ENCODE measurements at regions not wholly inside any gene's neighbourhood (a gene's known extent, or its start where the extent isn't known, plus 50 kb on each side); places are given as distances from the start of the nearest gene placed in this dataset.
A peak's percentile ranks its signal among the peaks of the same experiment; 100 is the strongest.
"Not testable (repeated sequence)": the region's sequence is repeated elsewhere in the genome, so short reads cannot be mapped to it uniquely, and the experiment has no call there.

DNA sequence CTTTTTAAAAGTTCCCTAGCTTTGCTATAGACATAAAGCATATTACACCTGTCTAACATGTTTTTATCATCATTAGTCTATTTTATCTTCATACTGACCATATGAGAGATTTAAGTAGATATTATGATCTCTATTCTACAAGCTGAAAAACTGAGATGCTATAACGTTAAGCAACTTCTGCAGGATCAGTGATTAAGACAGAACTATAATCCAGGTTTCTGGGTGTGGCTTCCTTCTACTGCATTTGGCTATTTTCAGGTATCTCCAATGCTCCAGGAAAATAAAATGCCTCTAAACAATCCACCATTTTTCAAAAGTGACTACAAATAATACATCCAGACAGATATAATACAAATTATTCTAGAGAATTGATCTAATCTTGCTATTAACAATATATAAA lies 53.4 kb downstream of the RGS2 start:
- DNase-seq, result no peak

DNA sequence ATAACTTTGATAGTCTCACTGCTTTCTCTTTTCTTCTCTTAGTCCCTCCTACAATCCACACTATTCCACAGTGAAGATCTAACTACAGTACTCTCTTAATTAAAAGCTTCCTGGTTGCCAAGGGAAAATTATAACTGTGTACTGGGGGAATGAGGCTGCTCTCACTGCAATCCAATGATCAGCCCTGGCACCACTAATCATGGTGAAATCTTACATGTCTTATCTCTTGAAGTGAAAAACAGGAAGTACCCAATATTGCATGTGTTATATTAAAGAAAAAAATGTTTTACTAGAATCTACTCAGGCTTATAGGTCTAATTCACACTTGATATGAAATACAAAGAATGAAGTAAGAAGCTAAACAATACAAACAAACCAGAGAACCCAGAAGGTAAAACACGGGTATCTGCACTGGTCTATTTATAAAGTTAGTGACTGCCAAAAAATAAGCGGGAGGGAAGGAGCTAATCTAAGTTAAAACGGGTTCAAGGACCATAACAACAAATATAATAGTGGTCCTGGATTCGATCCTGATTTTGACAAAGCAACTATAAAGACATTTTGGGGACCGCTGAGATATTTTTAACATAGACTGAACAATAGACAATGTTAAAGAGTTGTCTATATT lies 57.5 kb downstream of the RGS2 start:
- DNase-seq, result peak; percentile 71

DNA sequence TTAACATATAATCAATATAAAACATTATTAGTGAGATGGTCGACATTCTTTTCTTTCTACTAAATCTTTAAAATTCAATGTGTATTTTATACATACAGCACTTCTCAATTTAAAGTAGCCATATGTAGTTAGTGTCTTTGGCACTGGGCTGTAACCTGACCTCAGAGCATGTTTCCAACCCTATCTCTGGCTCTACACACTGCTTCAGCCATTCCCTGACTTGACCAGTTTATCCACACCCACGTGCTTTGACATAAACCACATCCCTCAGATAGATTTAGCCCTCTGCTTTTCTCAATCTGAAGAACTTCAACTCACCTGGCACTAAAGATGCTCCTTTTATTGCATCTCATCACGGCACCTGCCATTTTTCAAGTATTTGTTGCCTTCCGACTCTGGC lies 58.3 kb downstream of the RGS2 start:
- no peak for DNase-seq

DNA sequence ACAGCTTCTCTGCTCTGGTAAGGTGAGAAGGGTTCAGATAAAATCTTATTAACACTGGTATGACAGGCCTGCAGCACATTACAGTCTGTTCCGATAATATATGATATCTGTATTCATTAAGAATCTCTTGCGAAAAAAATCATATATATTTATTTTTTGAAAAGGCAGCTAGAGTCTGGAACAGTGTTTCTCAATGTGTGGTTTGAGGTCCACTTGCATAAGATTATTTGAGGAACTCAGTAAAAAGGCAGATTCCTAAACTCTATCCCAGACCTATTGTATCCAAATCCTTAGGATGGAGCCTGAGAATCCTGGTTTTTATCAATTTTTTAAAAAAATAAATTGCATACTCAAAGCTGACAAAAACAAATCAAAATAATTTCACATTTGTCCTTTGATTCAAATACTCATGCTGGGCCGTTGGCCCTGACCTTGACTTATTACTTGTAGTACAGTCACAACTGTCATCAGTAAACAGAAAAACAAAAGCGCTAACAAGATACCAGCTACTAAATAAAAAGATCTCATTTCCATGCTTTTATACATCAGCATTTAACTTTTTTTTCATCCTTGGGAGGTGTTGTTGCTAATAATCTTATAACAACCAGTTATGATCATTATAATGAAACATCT lies 60.6 kb downstream of the RGS2 start:
- DNase-seq, result peak; percentile 52

DNA sequence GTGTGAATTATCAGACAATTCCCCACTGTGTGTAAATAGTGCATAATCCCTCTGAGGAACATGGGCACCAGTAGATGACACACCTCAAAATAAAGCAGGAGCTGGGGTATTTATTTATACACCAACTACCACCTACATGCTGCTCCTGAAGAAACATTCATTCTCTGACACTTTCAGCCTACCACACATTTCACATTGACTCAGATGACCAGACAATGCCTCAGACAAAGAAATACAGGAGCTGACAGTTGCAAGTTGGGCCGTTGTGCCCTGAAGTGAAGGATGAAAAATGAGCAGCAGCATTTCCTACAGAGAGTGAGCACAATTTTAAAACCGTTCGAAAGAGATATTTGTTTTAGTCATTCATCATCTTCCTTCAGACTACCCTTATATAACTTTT lies 63.2 kb downstream of the RGS2 start:
- no peak for DNase-seq

DNA sequence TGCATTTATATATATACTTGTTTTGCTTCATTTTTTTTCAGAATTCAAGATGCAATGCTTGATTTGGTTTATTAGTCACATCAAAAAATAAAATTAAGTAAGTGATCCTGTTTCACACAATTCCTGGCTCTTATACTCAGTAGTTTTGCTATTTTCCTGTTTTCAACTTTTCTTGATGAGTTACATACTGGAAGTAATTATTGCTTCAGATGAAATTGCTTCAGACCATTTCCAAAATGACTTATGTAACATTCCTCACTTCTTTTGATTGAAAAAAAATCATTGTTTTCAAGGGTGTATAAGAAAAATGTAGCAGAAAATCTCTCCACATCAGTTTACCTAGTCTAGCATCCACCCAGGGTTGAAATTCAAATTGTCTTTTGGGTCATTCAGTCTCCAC lies 65.0 kb downstream of the RGS2 start:
- DNase-seq, result no peak

DNA sequence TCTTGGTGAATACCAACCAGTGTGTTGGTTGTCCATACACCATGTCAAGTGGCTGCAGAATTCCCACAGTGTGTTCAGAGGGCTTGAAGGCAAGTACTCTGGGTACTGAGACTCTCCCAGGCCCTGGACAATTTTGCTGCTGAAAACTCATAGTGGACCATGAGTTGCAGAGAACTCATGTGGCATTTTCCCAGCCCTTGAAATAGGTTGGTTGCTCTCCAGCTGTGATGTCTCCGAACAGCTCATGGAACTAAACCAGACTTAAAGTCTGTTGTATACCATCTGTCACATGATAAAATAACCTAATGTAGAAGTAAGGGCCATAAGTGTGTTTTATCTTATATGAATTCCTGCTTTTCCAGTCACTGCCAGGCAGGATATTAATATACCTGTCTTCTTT lies 67.8 kb downstream of the RGS2 start:
- DNase-seq, result no peak

DNA sequence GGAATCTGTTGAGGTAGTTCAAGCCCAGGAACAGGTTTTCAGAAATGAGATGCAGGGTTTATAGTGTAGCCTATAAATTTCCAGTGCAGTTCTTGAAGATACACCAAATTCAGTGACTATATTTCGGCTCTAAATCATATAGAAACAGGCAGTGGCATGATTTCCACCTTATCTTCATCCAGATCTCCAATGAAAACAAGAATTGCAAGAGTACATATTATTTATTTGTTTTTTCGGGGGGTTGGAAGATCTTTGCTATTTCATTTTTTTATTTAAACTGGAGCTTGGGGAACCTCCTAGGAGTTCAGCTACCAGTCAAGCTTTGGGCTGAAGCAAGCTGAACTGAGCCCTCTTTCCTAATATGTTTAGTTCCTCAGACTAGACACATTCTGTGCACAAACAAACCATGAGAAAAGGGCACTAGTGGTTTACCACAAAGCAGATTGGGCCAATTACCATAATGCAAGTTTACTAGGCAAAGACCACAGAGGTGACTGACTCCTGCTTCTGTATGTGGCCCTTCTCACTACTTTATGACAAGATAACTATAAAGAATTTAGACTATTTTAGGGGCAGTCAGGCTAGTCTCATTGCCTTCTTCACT lies 68.5 kb downstream of the RGS2 start:
- DNase-seq, result peak; percentile 66

DNA sequence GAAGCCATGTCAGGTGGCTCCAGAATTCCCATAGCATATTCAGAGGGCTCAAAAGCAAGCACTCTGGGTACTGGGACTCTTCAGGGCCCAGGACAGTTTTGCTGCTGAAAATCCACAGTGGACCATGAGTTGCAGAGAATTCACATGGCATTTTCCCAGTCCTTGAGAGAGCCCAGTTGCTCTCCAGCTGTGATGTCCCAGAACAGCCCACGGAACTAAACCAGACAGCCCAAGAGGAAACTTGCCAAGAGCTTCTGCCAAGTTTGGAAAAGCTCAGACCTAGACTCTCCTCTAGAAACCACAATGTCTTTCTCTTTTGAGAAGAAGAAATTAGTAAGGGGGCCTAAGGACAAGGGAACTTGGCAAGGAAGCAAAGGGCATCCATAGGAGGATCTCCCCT lies 69.4 kb downstream of the RGS2 start:
- DNase-seq, result no peak

DNA sequence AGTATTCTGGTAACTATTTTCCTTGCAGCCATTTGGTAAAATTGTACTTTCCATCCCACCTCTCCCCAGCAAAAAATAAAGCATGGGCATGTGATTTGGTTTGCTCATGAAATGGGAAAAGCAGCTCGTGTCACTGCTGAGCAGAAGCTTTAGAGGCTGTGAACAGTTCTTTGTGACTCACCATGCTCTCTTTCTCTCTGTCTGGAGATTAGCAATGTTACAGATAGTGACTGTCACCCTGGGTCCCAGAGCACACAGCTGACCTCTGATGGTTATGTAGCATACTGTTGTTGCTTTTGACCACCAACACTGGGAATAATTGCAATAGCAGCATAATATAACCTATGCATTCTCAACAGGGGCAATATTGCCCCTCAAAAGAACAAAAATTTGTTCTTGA lies 70.6 kb downstream of the RGS2 start:
- DNase-seq, result peak; percentile 31

DNA sequence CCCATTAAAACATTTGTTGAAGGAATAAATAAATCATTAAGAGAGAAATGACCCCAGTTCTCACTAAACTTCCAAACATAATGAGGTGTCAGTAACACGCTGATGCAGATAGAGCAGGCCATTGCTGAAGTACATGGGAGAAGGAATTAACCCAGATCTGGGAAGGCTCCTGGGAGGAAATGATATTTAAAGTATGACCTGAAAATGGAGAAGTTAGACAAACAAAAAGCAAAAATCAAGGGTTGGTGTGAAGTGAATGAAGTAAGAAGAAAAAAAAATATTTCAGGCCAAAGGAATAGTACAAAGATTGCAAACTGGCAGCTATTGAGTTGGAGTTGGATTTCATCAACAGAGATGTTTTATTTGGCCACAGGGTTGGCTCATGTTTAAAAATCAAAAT lies 71.4 kb downstream of the RGS2 start:
- DNase-seq, result no peak

DNA sequence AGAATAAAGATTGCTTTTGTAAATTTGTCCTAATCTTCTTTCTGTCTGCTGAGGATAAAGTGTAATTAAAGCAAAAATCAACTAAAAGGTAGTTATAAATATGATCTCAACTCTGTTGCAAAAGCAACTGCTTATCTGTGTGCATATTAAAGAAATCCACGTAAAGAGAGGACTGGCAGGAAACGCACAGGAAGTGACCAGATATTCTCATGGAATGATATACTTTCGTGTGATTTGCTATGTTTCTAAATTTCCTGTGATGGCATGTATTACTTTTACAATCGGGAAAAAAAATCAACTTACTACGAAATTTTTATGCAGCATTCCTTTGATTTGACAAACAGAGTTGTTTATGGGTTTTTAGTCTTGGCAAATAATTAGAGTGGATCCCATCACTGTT lies 75.4 kb downstream of the RGS2 start:
- no peak for DNase-seq

DNA sequence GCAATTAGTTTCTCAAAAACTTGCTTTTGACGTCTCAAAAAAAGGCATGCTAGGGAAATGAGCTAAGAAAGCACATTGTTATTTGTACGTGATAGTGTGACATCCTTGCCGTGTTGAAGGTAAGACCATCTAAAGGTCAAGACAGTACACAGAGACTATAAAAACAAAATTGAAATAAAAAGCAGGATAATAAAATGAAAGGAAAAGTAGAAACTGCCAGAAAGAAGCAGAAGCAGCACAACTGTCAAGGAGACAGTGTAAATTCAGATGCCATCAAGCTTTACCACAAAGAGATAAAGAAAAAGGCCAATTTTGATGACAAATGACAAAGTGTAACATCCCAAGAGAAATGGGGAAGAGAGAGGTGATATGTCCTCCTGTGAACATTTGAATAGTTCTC lies 76.5 kb downstream of the RGS2 start:
- DNase-seq, result not testable (repeated sequence)

DNA sequence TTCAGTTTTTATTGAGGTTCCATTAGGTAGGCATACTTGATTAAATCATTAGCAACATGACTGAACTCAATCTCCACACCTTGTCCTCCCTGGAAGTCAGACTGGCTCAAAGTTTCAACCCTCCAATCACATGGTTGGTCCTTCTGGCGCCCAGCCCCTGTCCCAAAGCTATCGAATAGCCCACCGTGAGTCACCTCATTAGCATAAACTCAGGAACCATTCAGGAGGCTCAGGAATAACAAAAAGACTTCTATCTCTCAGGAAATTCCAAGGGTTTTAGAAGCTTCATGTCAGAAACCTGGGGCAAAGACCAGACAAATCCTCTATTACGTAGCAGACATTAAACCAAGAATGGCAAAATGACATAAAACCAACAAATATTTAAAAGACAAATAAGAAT lies 78.6 kb downstream of the RGS2 start:
- DNase-seq, result no peak

DNA sequence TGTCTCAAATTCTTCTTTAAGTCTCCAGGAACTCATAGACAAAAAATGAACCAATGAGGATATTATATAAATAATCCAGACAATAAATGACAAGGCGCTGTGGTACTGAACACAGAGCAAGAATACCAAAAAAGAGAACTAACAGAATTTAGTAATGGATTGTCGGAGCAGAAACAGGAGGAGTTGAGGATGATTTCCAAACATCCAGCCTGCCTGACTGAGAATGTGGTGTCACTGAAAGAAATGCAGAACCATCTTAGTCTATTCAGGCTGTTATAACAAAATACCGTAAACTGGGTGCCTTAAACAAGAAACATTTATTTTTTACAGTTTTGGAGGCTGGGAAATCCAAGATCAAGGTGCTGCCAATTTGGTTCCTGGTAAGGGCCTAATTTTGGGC lies 79.7 kb downstream of the RGS2 start:
- no peak for DNase-seq

DNA sequence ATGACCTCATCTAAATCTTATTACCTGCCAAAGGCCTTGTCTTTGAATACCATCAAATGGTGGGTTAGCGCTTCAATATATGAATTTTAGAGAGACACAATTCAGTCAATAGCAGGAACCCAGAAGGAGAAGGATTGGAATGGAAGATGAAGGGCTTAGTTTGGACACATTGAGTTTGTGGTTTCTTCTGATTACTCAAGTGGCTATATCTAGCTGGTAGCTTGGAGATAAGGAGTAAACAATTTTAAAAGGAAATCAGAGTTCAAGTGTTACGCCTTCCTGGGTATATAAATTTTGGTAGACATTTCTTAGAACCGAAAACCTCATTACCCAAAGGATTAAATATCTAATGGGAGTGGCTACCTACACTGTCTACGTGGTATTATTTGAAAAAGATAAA lies 80.2 kb downstream of the RGS2 start:
- DNase-seq, result peak; percentile 54

DNA sequence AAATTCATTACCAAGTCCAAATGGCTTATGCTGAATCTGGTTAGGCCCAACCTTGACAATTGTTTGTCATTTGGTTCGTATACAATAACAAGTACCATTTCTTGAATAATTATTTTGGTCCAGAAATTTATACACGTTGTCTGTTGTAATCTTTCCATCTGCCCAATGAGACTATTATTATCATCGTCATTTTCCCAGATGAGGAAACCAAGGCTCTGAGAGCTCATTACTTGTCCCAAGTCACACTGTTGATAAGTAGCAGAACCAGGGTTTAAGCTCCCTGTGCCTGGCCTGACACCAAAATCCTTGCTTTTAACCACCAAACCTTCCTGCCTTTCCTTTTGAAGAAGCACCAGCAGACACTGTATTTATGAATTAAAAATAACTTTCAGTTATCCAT lies 81.3 kb downstream of the RGS2 start:
- DNase-seq, result no peak

DNA sequence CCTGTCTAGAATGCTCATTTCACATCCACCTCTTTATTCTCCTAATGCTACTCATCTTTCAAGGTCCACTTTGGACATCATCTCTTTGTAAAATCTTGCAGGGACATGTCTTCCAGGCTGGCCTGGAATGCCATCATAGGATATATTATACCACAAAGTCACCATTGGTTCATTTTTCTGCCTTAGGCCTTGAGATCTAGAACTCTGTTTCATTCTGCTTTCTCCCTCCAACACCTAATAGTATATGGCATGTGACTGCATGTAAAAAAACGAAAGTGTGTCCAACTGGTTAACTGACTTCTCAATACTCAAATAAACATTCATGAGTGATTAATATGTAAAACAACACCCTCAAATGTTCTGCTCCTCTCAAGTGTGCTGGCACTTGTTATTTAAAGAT lies 84.1 kb downstream of the RGS2 start:
- no peak for DNase-seq

DNA sequence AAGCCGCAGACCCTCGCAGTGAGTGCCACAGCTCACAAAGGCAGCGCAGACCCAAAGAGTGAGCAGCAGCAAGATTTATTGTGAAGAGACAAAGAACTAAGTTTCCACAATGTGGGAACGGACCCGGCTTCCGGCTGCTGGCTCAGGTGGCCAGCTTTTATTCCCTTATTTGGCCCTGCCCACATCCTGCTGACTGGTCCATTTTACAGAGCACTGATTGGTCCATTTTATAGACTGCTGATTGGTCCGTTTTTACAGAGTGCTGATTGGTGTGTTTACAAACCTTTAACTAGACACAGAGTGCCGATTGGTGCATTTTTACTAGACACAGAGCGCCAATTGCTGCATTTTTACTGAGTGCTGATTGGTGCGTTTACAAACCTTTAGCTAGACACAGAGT lies 86.6 kb downstream of the RGS2 start:
- DNase-seq, result not testable (repeated sequence)

DNA sequence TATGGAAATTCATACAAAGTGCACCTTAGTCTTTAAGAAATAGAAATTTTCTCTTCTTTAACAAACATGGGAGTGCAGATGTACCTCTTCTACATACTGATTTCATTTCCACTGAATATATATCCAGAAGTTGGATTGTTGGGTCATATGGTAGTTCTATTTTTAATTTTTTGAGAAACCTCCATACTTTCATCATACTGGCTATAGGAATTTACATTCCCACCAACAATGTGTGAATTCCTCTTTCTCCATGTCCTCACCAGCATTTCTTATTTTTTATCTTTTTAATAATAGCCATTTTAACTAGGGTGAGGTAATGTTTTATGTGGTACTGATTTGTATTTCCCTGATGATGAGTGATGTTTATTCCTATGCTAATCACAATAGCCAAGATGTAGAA lies 87.5 kb downstream of the RGS2 start:
- DNase-seq, result no peak

DNA sequence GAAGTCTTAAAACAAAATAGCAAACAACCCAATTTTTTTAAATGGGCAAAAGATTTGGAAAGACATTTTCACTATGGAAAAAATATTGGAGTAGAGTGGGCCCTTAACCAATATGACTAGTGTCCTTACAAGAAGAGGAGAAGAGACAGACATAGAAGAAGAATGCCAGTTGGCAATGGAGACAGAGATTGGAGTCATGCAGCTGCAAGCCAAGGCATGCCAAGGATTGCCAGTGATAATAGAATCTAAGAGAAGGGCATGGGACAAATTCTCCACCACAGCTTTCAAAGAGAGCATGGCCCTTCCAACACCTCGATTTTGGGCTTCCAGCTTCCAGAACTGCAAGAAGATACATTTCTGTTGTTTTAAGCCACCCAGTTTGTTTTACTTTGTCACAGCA lies 92.7 kb downstream of the RGS2 start:
- DNase-seq, result no peak

DNA sequence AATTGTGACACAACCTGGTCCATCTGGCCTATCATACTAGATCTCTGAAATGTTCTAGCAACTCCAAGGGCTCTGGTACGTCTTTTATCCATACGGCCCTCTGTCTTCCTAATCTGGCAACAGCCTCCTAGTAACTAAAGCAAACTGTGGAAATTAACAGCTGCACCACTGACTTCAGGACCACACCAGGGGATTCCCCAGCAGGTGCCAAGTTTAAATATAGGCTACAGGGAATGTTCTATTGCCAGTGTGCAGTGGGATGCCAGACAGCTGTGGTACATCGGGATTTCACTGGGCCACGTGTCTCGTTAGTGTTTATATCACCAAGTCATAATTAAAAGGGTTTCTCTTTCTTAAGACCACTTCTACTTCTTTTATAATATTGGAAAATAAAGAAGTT lies 94.3 kb downstream of the RGS2 start:
- DNase-seq, result no peak

DNA sequence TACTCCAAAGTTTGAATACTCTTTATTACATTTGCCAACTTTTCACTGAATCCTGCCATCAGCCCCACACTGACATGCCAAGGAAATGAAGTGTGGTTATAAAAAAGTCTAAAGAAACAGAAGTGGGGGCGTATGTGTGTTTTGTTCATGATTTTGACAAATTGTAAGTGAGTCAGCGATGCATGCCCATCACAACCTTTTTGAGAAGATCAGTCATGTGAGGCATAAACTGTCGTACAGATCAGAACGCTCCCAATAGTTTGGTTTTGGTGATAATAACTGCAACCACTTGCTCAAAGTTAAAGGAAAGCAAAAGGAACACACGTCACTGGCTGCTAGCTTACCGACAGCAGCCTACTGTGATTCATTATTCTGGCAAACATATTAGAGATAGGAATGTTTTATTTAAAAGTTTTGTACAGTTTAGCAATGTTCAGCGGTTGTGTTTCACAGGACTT lies 95.6 kb downstream of the RGS2 start:
- peak; percentile 32 for DNase-seq

DNA sequence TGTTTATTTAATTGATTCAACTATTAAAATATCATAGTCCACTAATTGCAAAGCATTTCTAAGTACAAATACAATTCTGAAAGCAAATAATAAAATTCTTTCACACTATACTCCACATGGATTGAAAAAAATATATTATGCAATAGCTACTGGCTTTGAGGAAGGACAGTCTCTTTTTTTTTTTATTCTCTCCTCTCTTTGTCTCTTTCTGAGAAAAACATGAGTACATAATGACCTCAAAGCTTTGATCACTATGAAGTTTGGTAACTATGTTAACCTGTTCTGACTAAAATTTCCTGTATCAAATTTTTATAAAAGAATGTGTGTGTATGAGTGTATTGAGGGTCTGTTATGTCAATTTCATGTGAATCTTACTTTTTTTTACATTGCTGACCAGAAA lies 96.2 kb downstream of the RGS2 start:
- no peak for DNase-seq

DNA sequence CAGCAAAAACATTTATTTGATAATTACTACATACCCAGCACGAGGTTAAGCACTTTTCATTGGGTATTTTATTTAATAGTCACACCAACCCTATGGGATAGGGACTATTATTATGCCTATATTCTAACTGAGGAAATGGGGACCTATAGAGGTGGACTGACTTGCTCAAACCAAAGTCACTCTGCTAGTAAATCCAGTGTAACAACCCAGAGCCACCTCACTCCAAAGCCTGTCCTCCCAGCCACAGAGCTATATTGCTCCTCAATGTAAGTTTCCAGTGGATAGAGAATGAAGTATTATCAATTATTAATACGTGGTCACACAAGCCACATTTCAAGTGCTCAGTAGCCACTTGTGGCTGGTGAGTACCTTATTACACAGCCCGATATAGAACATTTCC lies 97.5 kb downstream of the RGS2 start:
- DNase-seq, result no peak

Data from hematopoietic multipotent progenitor cell treated with erythropoietin and hydrocortisone succinate and interleukin-3 and kit ligand, for 4 days (in vitro differentiated cells).